Thyroid gland (tissue), 4 donors: ENCODE measurements at regions not wholly inside any gene's neighbourhood (a gene's known extent, or its start where the extent isn't known, plus 50 kb on each side); places are given as distances from the start of the nearest gene placed in this dataset.

Experiments
- DNase-seq, 2 donors: peaks; one replicate each; pipeline ENCODE4 v3.0.0-alpha.2; 2019
- H3K27ac ChIP-seq, 3 donors: fragments of 200-600 bp; sonication (generic); 1 replicate in 2 of 3; 2 replicates in 1 of 3; pipeline ENCODE4 v1.5.1; 2016 to 2019; ENCODE audit warnings: mild to moderate bottlenecking in 1 of 3, moderate library complexity in 1 of 3
- H3K27me3 ChIP-seq: fragments of 200-600 bp; sonication (generic); one replicate; pipeline ENCODE4 v1.5.1; 2019
- H3K36me3 ChIP-seq, 2 donors: fragments of 200-600 bp; sonication (generic); one replicate each; pipeline ENCODE4 v1.5.1; 2016 to 2019
- H3K4me1 ChIP-seq, 2 donors: fragments of 200-600 bp; sonication (generic); one replicate each; pipeline ENCODE4 v1.5.1; 2017 to 2019
- H3K4me3 ChIP-seq, 3 donors: fragments of 200-600 bp; sonication (generic); replicated peaks in 1 of 3; 1 replicate in 2 of 3; 2 replicates in 1 of 3; pipeline ENCODE4 v1.5.1; 2016; ENCODE audit warnings: mild to moderate bottlenecking in 1 of 3
- H3K9me3 ChIP-seq: fragments of 200-600 bp; sonication (generic); one replicate; pipeline ENCODE4 v1.5.1; 2017
- CTCF ChIP-seq, 6 experiments: fragments of 200-600 bp in 3 of 6; fragments of 450-650 bp in 3 of 6; sonication (generic) in 3 of 6; IDR thresholded peaks; one replicate each; pipeline ENCODE4 v1.5.1; 2016 to 2019; ENCODE audit warnings: antibody characterized with exemption in 6 of 6, mild to moderate bottlenecking in 2 of 6, inconsistent platforms in 1 of 6, moderate library complexity in 1 of 6
- POLR2A ChIP-seq, 2 donors: fragments of 450-650 bp; IDR thresholded peaks; one replicate each; pipeline ENCODE4 v1.6.1; 2017; ENCODE audit warnings: antibody characterized with exemption in 2 of 2, mild to moderate bottlenecking in 2 of 2, moderate library complexity in 1 of 2
- WGBS, 2 donors: methylation state at CpG; one replicate each; pipeline ENCODE4 v1.1.5; 2017; 5-methylcytosine and 5-hydroxymethylcytosine counted together
- intact Hi-C: fragments of 100-400 bp; cut with DNase I; formaldehyde crosslinking; loops from one replicate; pipeline ENCODE4 v1.15.1; 2023

- intact Hi-C loops: no loop called here
- Histone ChIP-seq H3K27me3 (no peaks in the 10 kb centered on the region), H3K4me3 (no peak overlapping the region), H3K4me1 (no peaks in the 10 kb centered on the region), H3K36me3 (no peaks in the 10 kb centered on the region), H3K9me3 (no peaks in the 10 kb centered on the region), H3K27ac (no peak overlapping the region)
- WGBS, 2 donors: 83 to 85% methylated on average over 2 of the region's 2 CpGs
- no peak for DNase-seq
- no peak for TF ChIP-seq CTCF (IDR thresholded peaks at IDR 0.05)
- no peak for TF ChIP-seq POLR2A (IDR thresholded peaks at IDR 0.05)
Measured at GRCh38 chr13:21901336-21901735, 230.5 kb downstream of the FGF9 start.

- no peak for TF ChIP-seq POLR2A (IDR thresholded peaks at IDR 0.05)
- no peak for TF ChIP-seq CTCF (IDR thresholded peaks at IDR 0.05)
- Histone ChIP-seq H3K4me1 (no peaks in the 10 kb centered on the region), H3K4me3 (no peak overlapping the region), H3K27ac (no peak overlapping the region), H3K9me3 (no peaks in the 10 kb centered on the region), H3K27me3 (no peaks in the 10 kb centered on the region), H3K36me3 (no peaks in the 10 kb centered on the region)
- 64 to 76% methylated on average over 12 to 13 of the region's 14 CpGs for WGBS, 2 donors
- no peak for DNase-seq
- intact Hi-C loops: no loop called here
Measured at GRCh38 chr13:21901811-21902708, 231.2 kb downstream of the FGF9 start.

GRCh38 chr13:21902709-21903098 lies 231.8 kb downstream of the FGF9 start:
- intact Hi-C loops: no loop called here
- DNase-seq: no peak
- no peaks in the 10 kb centered on the region for H3K9me3 ChIP-seq
- H3K4me1 ChIP-seq: no peaks in the 10 kb centered on the region
- 81% methylated on average over 8 of the region's 8 CpGs for WGBS, 2 donors
- H3K27me3 ChIP-seq: no peaks in the 10 kb centered on the region
- H3K4me3 ChIP-seq: no peak overlapping the region
- H3K36me3 ChIP-seq: no peaks in the 10 kb centered on the region
- TF ChIP-seq CTCF (IDR thresholded peaks at IDR 0.05) (no peak), POLR2A (IDR thresholded peaks at IDR 0.05) (no peak)
- no peak overlapping the region for H3K27ac ChIP-seq

GRCh38 chr13:21905486-21905885 lies 234.6 kb downstream of the FGF9 start:
- Histone ChIP-seq H3K4me3 (no peak overlapping the region), H3K4me1 (no peaks in the 10 kb centered on the region), H3K27me3 (no peaks in the 10 kb centered on the region), H3K27ac (no peak overlapping the region), H3K9me3 (no peaks in the 10 kb centered on the region), H3K36me3 (no peaks in the 10 kb centered on the region)
- TF ChIP-seq CTCF (IDR thresholded peaks at IDR 0.05): no peak
- no peak for TF ChIP-seq POLR2A (IDR thresholded peaks at IDR 0.05)
- no peak for DNase-seq
- WGBS, 2 donors: 82 to 87% methylated on average over 5 of the region's 5 CpGs
- intact Hi-C loops: no loop called here

GRCh38 chr13:21909331-21909730 lies 238.5 kb downstream of the FGF9 start:
- Histone ChIP-seq H3K27me3 (no peaks in the 10 kb centered on the region), H3K27ac (no peak overlapping the region), H3K36me3 (no peaks in the 10 kb centered on the region), H3K9me3 (no peaks in the 10 kb centered on the region), H3K4me1 (no peaks in the 10 kb centered on the region), H3K4me3 (no peak overlapping the region)
- TF ChIP-seq POLR2A (IDR thresholded peaks at IDR 0.05) (no peak), CTCF (IDR thresholded peaks at IDR 0.05) (no peak)
- WGBS, 2 donors: 73 to 78% methylated on average over 7 of the region's 7 CpGs
- DNase-seq: no peak
- intact Hi-C loops: no loop called here
